NCI-H146 treated with DMSO at 0.1 percent for 48 hours (cell line): ENCODE measurements at regions not wholly inside any gene's neighbourhood (a gene's known extent, or its start where the extent isn't known, plus 50 kb on each side); places are given as distances from the start of the nearest gene placed in this dataset.

Source experiments
- DNase-seq: peaks from one replicate; lab custom pipeline; 2025; ENCODE audit not compliant: unreplicated experiment; lab: John Stamatoyannopoulos, UW

DNA sequence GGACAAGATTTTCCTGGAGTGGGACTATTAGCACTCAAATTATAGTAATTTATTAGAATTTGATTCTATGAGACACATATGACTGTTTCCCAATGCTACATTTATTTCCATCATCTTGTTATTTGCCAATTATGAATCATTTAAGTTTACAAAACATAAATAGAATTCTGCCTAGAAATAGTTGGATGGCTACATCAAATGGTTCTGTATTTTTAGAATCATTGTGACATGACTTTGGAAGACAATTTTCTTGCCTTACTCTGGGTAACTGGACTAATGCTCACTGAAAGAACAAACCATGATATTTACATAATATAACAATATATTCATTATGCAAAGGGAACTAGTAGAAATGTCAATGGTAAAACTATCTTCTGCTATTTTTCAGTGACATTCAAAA, 173.5 kb downstream of the ZIC1 start:
- no peak for DNase-seq

DNA sequence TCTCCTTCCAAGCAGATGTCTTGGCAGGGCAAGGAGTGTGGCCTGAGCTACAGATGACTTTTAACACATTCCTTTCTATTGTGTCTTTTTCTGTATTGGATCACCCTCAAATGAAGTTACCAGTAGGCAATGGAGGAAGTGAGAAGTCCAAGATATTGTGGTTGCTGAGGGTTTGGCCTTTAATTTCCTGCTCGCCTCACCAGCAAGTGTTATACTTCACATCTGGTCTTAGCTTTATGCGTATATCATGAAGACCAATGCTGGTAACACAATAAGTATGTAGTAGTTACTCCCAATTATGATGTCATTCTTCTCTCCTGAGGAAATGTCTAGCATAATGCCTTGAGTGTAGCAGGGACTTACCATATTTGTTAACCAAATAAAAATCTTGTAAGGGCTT, 179.9 kb downstream of the ZIC1 start:
- no peak for DNase-seq

DNA sequence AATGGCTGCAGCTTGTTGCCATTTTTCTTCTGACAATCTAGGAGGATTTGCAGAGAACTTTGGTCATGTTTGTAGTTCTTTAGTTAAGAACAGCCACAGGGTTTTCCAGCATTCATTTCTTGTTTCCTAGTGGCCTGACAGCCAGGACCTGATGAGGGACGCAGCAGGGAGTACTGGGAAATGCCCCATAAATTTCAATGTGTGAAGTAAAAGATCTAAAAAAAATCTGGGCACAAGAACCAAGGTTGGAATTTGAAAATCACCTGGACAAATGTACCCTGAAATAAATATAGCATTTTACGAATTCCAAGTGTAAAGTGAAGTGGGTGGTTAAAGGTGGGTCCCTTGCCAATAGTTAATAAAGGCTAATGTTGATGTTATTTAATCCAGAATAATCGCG, 195.0 kb downstream of the ZIC1 start:
- no peak for DNase-seq

DNA sequence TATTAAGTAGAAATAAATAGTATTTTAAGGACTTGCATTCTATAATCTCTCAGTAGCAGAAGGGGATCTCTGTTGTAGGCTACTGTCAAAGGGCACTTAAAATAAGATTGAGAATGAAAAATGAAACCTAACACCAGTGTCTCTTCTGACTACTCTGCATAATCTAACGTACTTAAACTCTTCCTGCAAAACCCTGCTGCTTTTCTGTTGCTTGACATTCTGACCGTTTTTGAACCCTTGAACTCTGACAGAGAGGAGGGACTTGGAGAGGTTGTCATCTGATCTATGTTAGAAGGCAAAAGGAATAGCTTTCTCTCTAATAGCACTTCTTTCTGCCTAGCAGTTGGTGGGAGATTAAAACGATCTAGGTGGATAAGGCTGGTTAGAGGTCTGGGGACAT, 204.6 kb downstream of the ZIC1 start:
- no peak for DNase-seq

DNA sequence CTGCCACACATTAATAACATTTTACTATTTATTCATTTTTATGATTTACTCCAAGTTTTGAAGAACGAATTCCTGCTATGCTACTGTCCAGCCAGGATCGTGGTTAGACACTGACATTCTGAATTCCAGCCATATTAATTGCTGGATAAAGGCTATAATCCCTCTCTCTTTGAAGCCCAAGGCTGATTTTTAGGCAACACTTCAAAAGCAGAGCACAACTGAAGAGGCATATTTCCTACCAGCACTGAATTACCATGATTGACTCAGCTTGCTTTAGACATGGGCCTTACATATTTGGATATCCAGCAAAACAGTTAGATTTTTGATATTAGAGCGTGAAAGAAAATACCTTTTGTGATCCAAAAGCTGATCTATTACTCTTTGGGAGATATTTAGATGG, 205.0 kb downstream of the ZIC1 start:
- no peak for DNase-seq

DNA sequence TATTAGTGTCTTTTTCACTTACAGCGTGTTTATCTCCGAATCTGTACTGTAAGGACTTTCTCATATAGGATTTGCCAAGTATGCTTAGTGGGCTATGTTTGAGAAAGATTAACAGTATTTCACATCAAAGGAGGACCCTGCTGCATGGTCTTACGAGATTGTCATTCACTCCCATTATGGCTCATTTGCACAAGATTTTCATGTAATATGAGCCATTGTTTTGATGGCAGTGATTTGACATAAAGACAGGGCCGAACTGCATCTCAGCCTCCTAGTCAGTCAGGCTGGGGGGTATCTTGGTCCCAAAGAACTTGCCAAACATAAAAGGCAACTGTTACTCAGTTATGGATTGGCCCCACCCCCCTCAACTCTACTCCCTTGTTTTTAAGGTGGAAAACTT, 205.9 kb downstream of the ZIC1 start:
- no peak for DNase-seq

DNA sequence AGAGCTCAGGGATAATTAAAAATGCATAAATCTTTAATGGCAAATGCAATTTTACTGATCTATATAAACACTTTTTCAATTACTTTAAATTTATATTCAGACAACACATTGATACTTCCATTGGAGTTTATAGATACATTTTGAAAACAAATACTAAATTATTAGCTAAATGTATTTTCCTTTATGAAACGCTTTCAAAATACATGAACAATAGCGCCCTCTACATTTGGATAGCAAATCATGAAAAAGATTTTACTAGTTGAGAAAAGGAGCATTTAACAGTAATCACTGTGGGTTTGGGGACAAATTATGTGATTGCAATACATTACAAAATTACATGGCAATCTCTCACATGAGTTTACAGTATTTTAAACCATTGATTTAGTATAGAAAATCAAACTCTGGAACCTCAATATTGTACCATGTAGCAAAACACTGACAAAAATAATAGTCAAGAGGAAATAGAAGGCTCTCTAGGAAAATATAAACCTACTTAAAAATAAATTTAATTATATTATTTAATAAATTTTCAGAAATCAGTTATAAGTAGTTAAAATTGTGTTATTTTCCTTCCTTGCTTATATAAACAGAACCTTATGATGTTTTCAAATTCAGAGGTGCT, 207.9 kb downstream of the ZIC1 start:
- no peak for DNase-seq

DNA sequence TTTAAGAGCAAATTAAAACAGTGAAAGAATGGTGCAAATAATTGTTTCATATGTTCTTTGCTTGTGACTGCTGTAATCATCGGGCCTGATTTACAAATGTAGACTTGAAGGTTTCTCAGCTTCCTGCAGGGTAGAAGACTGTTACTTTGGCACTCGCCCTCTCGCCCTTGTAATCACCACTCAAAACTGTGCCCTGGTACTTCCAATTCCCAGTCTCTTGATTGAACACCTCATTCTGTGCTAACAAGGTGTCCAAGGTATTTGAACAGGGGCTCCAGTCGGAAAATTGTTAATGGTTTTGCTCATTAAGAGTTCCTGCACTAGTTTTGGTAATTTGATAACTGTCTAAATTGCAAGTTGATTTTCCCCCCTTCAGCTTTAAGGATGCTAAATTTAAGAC, 209.5 kb downstream of the ZIC1 start:
- DNase-seq, result no peak

DNA sequence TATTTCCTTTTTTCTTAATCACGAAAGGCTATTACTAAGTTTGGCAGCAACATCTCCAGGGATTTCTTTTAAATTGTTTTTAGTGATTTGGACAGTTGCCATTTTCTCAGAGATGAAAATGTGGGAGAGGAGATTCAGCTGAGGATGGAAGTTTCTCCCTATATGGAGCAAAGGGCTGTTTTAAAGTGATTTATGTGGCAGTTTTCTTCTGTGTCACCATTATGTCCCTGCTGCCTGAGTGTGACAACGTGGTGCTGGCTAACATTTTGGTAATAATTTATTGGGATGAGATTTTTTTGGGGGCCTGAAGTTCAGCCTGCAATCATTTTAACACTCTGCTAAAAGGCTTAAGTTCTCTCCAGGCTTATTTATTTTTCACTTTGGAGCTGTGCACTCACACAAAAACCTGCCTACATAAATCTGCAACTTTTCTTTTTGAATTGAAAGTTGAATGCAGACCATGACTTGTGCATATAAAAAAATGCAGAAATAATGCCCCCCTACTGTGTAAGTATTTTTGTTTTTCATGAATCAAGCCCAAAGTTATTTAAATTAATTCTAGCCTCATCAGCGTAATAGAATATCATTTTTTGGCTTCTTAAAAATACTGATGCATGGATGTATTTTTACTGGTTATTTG, 210.9 kb downstream of the ZIC1 start:
- no peak for DNase-seq

DNA sequence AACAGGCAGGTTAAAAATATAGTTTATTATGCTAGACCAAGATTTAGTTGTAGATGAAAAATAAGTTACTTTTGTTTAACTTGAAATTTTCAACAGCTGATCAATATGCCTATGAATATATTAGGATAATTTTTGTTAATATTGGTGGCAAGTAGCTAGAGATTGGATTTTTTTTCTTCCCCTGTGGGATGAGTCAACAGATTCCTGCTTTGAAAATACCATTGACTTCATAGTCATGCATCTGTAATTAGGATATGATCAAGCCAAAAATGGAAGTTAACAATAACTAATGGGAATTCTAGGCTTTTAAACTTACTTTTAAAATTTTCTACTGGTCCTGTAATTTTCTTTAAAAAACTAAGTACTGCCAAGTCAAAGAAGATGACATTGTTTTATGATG, 211.7 kb downstream of the ZIC1 start:
- no peak for DNase-seq

DNA sequence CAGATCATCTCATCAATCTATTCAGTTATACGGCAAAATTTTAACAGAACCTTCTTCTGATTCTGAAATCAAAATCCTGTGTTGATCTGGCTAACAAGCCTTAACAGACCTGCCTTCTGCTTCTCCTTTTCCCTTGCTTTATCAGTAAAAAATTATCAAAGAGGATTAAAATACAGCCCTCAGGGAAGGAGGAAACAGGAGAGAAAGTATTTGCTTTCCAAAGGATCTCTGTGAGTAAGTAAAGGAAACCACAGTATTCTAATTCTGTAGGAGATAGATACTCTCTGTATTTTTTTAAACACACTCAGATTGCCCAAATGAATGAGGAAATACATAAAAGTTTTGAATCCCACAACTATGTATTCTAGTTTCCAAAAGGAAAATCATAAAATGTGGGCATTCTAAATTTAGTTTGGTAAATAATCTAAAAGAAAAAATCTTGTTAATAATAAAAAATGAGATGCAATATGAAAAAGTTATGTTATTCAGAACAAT, 221.8 kb downstream of the ZIC1 start:
- DNase-seq, result no peak

DNA sequence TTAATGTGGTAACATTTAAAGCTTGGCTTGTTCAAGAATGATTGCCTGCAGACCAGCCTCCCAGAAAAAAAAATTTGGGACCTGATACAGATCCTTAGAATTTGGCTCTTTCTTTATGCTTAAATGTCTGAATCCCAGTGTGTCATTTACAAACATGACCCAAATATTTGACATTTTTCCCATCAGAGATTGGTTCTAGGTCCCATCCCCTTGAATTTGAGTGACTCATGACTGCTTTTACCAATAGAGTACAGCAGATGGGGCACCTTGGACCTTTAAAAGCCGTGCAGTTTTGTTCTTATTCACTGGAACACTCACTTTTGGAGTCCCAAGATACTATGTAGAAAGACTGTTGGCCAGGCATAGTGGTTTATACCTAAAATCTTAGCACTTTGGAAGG, 231.6 kb downstream of the ZIC1 start:
- DNase-seq, result no peak

DNA sequence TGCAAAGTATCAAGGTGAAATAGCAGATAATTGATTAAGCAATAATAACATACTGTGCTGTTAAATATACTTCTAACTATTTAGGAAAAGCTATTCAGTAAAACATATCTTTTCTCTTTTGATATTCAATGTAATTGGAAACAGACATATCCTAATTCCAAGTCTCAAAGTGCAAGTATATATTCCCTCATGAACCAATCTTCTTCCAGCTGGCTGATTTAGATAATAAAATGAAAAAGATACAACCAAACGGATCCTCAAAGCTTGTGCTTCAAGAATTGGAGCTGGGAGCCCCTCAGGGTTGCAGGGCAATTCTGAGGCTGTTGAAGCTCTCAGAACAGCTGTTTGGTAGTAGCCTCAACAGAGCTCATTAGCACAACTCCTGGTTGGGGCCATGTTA, 236.6 kb downstream of the ZIC1 start:
- no peak for DNase-seq

DNA sequence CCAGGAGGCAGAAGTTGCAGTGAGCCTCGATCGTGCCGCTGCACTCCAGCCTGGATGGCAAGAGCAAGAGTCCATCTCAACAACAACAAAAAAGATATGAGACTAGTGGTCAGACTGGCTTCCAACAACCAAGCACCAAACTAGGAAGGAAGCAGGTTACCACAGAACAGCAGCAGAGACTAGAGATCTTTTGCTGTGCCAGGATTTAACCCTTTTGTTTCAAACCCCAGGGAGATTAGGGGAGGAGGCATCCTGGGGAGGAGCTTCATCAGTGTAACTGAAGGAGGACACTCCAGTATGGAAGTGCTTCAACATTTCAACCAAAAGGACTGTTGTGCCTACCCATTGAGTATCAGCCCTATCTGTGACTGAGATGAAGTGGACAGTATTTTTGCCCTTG, 240.3 kb downstream of the ZIC1 start:
- no peak for DNase-seq

DNA sequence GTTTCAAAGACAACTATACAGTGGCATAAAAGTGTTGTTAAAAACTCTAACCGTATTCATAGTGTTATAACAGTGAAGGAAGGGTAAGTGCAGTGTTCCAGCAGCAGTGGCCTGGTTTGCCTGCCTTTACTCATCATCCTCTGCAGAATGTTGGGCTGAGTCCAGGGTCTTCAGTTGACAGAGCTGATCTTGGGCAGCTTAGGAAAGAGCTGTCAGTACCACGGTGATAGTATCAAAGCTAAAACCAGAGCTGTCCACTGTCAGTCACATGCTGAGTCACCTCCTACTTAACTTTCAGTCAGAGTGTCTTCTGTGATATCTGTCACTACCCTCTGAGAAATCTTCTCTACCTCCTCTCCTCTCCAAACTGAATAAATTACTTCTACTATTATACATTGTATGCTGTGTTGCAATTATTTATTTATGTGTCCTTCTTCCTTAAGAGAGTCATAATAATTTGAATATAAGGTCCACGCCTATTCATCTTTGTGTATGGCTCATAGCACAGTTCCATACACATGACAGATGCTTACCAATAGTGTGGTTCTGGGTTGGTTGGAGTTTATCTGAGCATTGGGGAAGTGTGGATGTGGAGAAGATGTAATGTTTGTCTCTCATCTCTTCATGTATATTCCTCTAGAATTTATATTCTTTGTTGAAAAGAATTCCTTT, 242.1 kb downstream of the ZIC1 start:
- DNase-seq, result no peak

DNA sequence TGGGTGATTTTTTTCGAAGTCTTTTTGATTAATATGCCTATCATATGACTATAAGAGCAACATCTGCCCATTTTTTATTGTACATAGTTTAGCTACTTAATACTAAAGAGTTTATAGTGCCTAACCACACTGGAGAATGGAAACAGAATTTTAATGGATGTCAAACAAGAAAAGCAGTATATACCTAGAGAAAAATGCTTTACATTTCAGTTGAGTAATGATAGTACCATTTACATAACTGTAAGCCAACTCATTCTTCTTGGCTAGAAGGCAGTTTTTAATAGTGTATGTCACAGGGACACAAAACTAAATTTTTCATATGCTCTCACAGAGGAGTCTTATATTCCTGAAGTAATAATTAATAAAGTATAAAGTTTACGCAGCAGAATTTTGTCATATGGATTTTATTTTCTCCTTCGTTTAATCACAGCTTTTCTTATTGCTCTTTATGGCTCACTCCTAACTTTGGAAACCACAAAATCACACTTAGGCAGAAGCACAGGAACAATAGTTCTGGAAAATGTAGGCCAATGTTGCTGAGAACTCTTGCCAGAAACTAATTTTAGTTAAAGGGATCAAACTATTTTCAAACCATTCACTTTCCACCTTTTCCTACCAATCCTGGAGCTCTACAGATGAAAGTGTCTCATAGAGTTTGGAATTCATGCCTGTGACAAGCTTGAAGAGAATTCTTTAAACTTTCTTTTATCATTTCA, 243.6 kb downstream of the ZIC1 start:
- DNase-seq, result no peak

DNA sequence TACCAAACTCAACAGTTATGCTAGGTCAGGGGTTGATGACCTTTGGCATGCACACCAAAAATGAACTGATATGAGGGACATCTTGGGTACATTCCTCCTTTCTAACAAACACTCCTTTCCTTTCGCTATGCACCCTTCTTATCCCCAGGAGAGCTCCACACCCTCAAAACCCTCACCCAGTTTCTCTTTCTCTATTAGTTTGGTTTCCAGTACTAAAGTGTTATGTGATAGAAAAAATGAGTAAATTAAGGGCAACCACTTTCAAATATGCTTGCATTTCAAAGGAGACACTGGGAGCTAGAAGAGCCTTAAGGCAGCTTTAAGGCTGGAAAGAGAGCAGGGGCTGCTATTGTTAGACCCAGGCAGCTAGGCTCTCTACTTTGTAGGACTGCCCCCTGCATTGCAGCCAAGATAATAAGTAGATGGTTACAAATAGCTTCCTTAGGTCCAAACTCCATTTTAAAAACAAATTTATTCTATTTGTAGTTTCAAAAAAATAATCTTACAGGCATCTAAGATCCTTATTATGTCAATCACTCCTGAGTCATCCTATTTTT, 244.3 kb downstream of the ZIC1 start:
- no peak for DNase-seq

DNA sequence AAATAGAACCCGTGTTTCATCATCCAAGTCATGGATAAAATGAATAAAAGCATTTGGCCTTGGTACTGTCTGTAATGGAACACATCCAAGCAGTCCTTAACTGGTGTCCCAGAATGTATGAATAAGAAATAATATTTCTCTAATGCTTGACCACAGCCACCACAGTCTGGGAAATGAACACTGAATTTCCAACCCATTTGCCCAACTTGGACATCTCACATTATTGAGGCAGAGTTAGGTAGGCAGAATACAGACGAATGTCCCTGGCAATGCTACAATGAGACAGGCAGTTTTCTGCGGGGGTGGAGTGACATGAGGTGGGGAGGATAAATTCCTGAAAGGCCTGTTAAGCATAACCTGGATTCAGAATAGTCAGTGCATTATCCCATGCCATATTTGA, 245.7 kb downstream of the ZIC1 start:
- DNase-seq, result no peak

DNA sequence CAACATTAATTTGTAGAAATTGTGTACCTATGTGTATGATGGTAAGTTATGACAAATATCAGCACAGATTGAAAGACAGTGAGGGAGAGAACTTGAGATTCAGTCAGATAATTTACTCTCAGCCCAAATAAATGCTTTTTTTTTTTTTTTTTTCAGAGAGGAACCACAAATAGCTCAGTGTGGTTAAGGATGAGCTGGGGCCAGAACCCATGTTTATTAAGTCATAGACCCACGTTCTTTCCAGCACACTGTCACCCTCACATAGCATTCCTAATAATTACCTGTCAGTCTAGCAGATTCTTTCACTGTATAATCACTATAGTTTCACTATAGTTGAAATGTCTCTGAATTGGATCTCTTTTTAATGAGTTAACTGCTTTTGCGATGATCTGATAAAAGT, 246.1 kb downstream of the ZIC1 start:
- no peak for DNase-seq

DNA sequence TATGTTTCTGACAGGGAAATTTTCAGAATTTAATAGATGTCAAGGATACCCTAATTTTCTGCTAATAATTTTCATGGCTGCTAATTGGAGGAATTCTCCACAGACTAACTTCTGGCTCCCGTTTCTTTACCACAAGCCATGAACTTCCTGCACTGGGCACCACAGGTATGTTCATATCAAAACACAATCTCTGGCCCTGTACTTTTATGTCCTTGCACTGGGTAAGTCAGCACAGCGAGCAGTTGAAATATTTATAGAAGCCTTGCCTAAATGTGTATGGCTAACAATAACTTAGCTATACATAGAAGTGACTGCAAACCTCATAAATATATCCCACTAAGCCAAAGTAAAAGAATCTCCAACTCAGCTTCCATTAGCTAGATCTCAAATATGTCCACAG, 246.9 kb downstream of the ZIC1 start:
- DNase-seq, result no peak

DNA sequence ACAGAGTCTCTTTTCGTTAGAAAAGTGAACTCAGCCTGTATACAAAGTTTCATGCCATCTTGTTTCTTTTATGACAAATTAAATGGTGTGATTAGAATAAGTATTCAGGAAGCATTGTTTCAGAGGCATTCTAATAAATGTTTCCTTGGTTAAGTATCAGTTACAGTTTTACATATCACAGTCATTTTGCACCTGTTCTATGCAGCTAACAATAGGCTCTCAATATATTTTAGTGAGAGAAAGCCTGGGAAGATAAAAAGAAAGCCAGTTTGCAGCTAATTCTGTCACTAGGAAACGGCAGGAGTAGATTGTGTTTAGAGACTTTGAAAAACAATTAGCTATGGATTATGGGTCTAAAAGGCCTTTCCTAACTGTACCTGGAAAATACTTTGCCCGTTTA, 252.8 kb downstream of the ZIC1 start:
- peak; percentile 84 for DNase-seq

DNA sequence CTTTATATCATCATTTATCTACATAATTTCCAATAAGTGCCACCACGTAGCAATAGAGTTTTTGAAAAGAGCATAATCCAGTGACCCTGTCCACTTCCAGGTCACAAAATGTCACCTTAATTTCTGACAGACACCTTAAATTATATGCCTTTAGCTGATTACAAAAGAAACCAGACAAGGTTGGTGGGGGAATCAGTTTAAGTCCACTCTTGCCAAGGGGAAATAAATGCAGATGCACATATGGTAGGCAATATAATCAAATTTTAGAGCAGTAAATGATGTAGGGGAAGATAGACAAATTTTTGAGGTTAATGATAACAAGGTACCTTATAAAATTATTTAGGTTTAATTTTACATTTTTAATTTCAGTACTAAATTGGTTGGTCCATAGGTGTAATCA, 253.5 kb downstream of the ZIC1 start:
- DNase-seq, result no peak
